PC-9 (cell line): ENCODE measurements at regions not wholly inside any gene's neighbourhood (a gene's known extent, or its start where the extent isn't known, plus 50 kb on each side); places are given as distances from the start of the nearest gene placed in this dataset.

Experiments used
- BruUV-seq: library from RNA; stranded (reverse); fragments of 400-500 nt; replicated peaks from 2 replicates; lab custom pipeline; 2021; lab: Mats Ljungman, UMichigan
- CTCF ChIA-PET: fragments of 300-600 bp; sonication (Branson Sonifier 250); formaldehyde crosslinking; loops from one replicate; lab custom pipeline; 2022; ENCODE audit warnings: antibody characterized with exemption; lab: Charles Lee
- POLR2A ChIA-PET: fragments of 300-600 bp; sonication (Branson Sonifier 250); formaldehyde crosslinking; loops from one replicate; lab custom pipeline; 2022; ENCODE audit warnings: antibody characterized with exemption; ENCODE audit not compliant: unreplicated experiment; lab: Charles Lee
- DNase-seq, 2 experiments: peaks; one replicate each; pipeline versions ENCODE4 v3.0.0 to v3.0.0-alpha.2; 2015 to 2022; ENCODE audit warnings: mixed read lengths in 1 of 2
- H2AFZ ChIP-seq: fragments of 200-600 bp; sonication (generic); 2 replicates; pipeline ENCODE4 v1.8.1; 2017; ENCODE audit warnings: antibody characterized with exemption
- H3F3A ChIP-seq: fragments of 200-600 bp; sonication (generic); 2 replicates; pipeline ENCODE4 v1.8.1; 2017; ENCODE audit warnings: antibody characterized with exemption, mild to moderate bottlenecking, low read depth; ENCODE audit not compliant: insufficient read depth
- H3K27ac ChIP-seq: fragments of 200-600 bp; sonication (generic); 2 replicates; pipeline ENCODE4 v1.6.1; 2016; ENCODE audit warnings: mixed run types
- H3K27me3 ChIP-seq: fragments of 200-600 bp; sonication (generic); 2 replicates; pipeline ENCODE4 v1.6.1; 2016; ENCODE audit warnings: low read depth, mixed run types; ENCODE audit not compliant: insufficient read depth
- H3K36me3 ChIP-seq: fragments of 200-600 bp; sonication (generic); 2 replicates; pipeline ENCODE4 v1.6.1; 2016; ENCODE audit warnings: low read depth, mixed run types
- H3K4me1 ChIP-seq: fragments of 200-600 bp; sonication (generic); replicated peaks from 2 replicates; pipeline ENCODE4 v1.6.1; 2016; ENCODE audit warnings: mixed run types; ENCODE audit not compliant: insufficient read depth
- H3K4me2 ChIP-seq: fragments of 200-600 bp; sonication (generic); 2 replicates; pipeline ENCODE4 v1.6.1; 2017; ENCODE audit warnings: mixed run types
- H3K4me3 ChIP-seq: fragments of 200-600 bp; sonication (generic); 2 replicates; pipeline ENCODE4 v1.6.1; 2016; ENCODE audit warnings: mixed run types
- H3K79me2 ChIP-seq: fragments of 200-600 bp; sonication (generic); 2 replicates; pipeline ENCODE4 v1.6.1; 2017; ENCODE audit warnings: low read depth, mixed run types
- H3K9me2 ChIP-seq: fragments of 200-600 bp; sonication (generic); 2 replicates; pipeline ENCODE4 v1.8.1; 2017; ENCODE audit warnings: mild to moderate bottlenecking; ENCODE audit not compliant: insufficient read depth
- H3K9me3 ChIP-seq: fragments of 200-600 bp; sonication (generic); 2 replicates; pipeline ENCODE4 v1.8.1; 2016; ENCODE audit warnings: low read depth; ENCODE audit not compliant: insufficient read depth
- H4K20me1 ChIP-seq: fragments of 200-600 bp; sonication (generic); 2 replicates; pipeline ENCODE4 v1.8.1; 2017; ENCODE audit not compliant: insufficient read depth
- EZH2 ChIP-seq: fragments of 200-600 bp; sonication (generic); IDR thresholded peaks from 2 replicates; pipeline ENCODE4 v1.8.0; 2017; ENCODE audit warnings: antibody characterized with exemption, low read depth
- intact Hi-C: fragments of 100-400 bp; cut with micrococcal nuclease; formaldehyde crosslinking; loops from one replicate; pipeline ENCODE4 v1.10.0; 2022; ENCODE audit not compliant: unreplicated experiment
- TF ChIP-seq, protein P1 (sequence below): fragments of 200-600 bp; sonication (generic); conservative IDR thresholded peaks from 2 replicates; pipeline ENCODE4 v1.6.1; 2017; ENCODE audit warnings: mixed run types, antibody characterized with exemption, mild to moderate bottlenecking, moderate library complexity

- BruUV-seq = no TSS peak
- no peak overlapping the region for H2AFZ ChIP-seq
- intact Hi-C loops = no loop called here
Measured at GRCh38 chr5:88540471-88541115, 271.9 kb upstream of the TMEM161B start.

DNA sequence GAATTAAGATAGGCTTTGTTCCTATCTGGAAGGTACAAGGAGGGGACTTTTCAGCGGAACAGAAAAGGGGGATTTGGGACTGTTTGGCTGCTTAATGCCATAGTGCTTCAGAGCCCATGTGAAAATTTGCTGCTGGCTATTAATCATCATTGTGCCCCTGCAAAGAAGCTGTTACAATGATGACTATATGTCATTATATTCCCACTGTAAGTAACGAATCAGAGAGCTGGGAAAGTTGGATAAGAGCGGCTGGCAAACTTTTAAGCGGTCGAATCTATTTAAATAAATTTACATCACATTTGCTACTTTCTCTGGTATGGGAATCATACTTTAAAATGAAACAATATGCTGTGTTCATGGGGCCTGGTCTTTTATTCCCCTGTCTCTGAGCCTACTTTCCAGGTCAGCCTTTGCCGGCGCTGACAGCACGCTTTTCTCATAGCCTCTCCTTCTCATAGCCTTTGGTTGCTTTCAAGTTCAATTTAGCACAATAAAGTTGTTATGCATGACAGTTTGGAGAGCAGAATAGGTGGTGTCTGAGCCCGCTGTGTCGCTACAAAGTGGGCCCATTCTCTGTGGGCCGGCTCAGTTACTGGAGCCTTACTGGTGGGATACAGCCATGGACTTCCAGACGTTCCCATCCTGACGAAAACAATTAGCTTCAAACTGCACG lies 271.2 kb upstream of the TMEM161B start:
- TF ChIP-seq EZH2 = no peak
- TF ChIP-seq, protein P1, sequence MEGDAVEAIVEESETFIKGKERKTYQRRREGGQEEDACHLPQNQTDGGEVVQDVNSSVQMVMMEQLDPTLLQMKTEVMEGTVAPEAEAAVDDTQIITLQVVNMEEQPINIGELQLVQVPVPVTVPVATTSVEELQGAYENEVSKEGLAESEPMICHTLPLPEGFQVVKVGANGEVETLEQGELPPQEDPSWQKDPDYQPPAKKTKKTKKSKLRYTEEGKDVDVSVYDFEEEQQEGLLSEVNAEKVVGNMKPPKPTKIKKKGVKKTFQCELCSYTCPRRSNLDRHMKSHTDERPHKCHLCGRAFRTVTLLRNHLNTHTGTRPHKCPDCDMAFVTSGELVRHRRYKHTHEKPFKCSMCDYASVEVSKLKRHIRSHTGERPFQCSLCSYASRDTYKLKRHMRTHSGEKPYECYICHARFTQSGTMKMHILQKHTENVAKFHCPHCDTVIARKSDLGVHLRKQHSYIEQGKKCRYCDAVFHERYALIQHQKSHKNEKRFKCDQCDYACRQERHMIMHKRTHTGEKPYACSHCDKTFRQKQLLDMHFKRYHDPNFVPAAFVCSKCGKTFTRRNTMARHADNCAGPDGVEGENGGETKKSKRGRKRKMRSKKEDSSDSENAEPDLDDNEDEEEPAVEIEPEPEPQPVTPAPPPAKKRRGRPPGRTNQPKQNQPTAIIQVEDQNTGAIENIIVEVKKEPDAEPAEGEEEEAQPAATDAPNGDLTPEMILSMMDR = no peak
- H2AFZ ChIP-seq = no peak overlapping the region
- H3K4me2 ChIP-seq = no peak overlapping the region
- H3K79me2 ChIP-seq = no peaks in the 10 kb centered on the region
- no peak overlapping the region for H3K4me3 ChIP-seq
- ChIA-PET POLR2A (no interaction called here), CTCF (no interaction called here)
- no peaks in the 10 kb centered on the region for H4K20me1 ChIP-seq
- DNase-seq = no peak
- BruUV-seq = no TSS peak
- peaks cover 3% of the 10 kb centered on the region; the same call in 1 of the 2 replicates for H3K9me3 ChIP-seq
- H3K27me3 ChIP-seq = no peaks in the 10 kb centered on the region
- H3K9me2 ChIP-seq = peaks cover 6% of the 10 kb centered on the region; the same call in 1 of the 2 replicates
- intact Hi-C loops = no loop called here
- no peak overlapping the region for H3K27ac ChIP-seq
- no peaks in the 10 kb centered on the region for H3K4me1 ChIP-seq
- H3F3A ChIP-seq = no peaks in the 10 kb centered on the region
- H3K36me3 ChIP-seq = no peaks in the 10 kb centered on the region

More at GRCh38 chr5:88540471-88541115, 271.9 kb upstream of the TMEM161B start:
- DNase-seq = no peak
- Histone ChIP-seq H3K4me1 (no peaks in the 10 kb centered on the region), H3K9me2 (peaks cover 6% of the 10 kb centered on the region; the same call in 1 of the 2 replicates), H3K9me3 (peaks cover 3% of the 10 kb centered on the region; the same call in 1 of the 2 replicates), H3K27me3 (no peaks in the 10 kb centered on the region), H3K4me2 (no peak overlapping the region), H3K4me3 (no peak overlapping the region), H3F3A (no peaks in the 10 kb centered on the region), H3K27ac (no peak overlapping the region), H3K79me2 (no peaks in the 10 kb centered on the region), H4K20me1 (no peaks in the 10 kb centered on the region), H3K36me3 (no peaks in the 10 kb centered on the region)
- TF ChIP-seq EZH2 = no peak
- TF ChIP-seq, protein P1 = no peak
- ChIA-PET CTCF (no interaction called here), POLR2A (no interaction called here)

DNA sequence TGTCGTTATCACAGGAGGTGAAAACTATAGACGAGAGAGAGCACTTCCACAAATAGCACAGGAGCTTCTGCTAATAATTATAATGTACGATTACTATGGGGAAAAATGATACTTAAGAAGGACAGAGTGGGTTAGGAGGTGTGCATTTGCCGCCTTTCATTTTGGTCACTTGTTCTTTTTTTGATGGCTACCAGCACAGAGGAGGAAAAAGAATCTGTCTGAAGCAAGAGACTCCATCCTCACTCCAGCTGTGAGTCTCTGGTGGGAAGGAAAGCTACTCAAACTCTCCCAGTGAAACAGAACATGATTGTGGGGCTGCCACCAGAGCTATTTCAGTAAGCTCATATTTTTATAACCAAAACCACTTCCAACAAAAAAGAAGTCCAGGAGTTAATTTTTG lies 270.4 kb upstream of the TMEM161B start:
- no peak overlapping the region for H3K4me3 ChIP-seq
- no peaks in the 10 kb centered on the region for H3K4me1 ChIP-seq
- H3F3A ChIP-seq = no peaks in the 10 kb centered on the region
- peaks cover 3% of the 10 kb centered on the region; the same call in 1 of the 2 replicates for H3K9me3 ChIP-seq
- ChIA-PET POLR2A (no interaction called here), CTCF (no interaction called here)
- BruUV-seq = no TSS peak
- H3K79me2 ChIP-seq = no peaks in the 10 kb centered on the region
- no peak overlapping the region for H3K27ac ChIP-seq
- no peaks in the 10 kb centered on the region for H4K20me1 ChIP-seq
- intact Hi-C loops = no loop called here
- H3K36me3 ChIP-seq = no peaks in the 10 kb centered on the region
- H3K27me3 ChIP-seq = no peaks in the 10 kb centered on the region
- peaks cover 6% of the 10 kb centered on the region; the same call in 1 of the 2 replicates for H3K9me2 ChIP-seq
- no peak overlapping the region for H3K4me2 ChIP-seq
- H2AFZ ChIP-seq = no peak overlapping the region
- TF ChIP-seq EZH2 = no peak
- TF ChIP-seq, protein P1 = no peak
- no peak for DNase-seq
